OCI-LY3 (cell line): ENCODE measurements at regions not wholly inside any gene's neighbourhood (a gene's known extent, or its start where the extent isn't known, plus 50 kb on each side); places are given as distances from the start of the nearest gene placed in this dataset.

Experiments
- EZH2phosphoT487 ChIP-seq: fragments of 200-600 bp; shearing (Covaris generic); IDR thresholded peaks from 2 replicates; pipeline ENCODE4 v1.6.1; 2018; ENCODE audit warnings: antibody characterized with exemption, mixed run types, low read depth
- TF ChIP-seq, protein P1 (sequence below): fragments of 200-600, 300-600 bp; sonication (generic); IDR thresholded peaks from 2 replicates; pipeline ENCODE4 v1.5.1; 2014; ENCODE audit warnings: antibody characterized with exemption, low read length, low read depth

DNA sequence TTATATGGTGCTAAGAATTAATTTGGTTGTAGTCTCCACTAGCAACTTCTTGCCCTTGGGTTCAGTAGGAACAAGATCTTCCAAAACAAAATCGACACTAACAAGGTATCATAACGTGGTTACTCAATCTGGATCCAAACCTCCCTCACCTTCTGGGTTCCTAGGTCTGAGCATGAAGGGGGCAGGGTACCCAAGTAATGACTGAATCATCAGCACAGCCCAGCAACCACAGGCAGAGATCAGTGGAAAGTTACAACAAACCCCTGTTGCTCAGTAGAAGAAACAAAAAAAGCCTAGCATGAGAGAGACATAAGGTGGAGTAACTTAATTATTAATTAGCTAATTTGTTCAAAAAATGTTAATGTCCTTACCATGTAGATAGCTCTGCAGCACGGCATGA, 221.4 kb downstream of the BLID start:
- TF ChIP-seq, protein P1, sequence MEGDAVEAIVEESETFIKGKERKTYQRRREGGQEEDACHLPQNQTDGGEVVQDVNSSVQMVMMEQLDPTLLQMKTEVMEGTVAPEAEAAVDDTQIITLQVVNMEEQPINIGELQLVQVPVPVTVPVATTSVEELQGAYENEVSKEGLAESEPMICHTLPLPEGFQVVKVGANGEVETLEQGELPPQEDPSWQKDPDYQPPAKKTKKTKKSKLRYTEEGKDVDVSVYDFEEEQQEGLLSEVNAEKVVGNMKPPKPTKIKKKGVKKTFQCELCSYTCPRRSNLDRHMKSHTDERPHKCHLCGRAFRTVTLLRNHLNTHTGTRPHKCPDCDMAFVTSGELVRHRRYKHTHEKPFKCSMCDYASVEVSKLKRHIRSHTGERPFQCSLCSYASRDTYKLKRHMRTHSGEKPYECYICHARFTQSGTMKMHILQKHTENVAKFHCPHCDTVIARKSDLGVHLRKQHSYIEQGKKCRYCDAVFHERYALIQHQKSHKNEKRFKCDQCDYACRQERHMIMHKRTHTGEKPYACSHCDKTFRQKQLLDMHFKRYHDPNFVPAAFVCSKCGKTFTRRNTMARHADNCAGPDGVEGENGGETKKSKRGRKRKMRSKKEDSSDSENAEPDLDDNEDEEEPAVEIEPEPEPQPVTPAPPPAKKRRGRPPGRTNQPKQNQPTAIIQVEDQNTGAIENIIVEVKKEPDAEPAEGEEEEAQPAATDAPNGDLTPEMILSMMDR, result no peak
- TF ChIP-seq EZH2phosphoT487, result no peak
